Nephron progenitor cell (in vitro differentiated cells): ENCODE measurements at regions not wholly inside any gene's neighbourhood (a gene's known extent, or its start where the extent isn't known, plus 50 kb on each side); places are given as distances from the start of the nearest gene placed in this dataset.
A peak's percentile ranks its signal among the peaks of the same experiment; 100 is the strongest.
"Not testable (repeated sequence)": the region's sequence is repeated elsewhere in the genome, so short reads cannot be mapped to it uniquely, and the experiment has no call there.

Experiments
- DNase-seq: peaks from one replicate; pipeline ENCODE4 v3.0.0; 2021
- H3K27ac Mint-ChIP-seq: 2 replicates; pipeline ENCODE4 v1.8.0; 2021; ENCODE audit warnings: mild to moderate bottlenecking, moderate library complexity, mixed read lengths
- H3K27me3 Mint-ChIP-seq: 2 replicates; pipeline ENCODE4 v1.8.0; 2021; ENCODE audit warnings: mild to moderate bottlenecking, low read depth, mixed read lengths; ENCODE audit not compliant: poor library complexity
- H3K36me3 Mint-ChIP-seq: 2 replicates; pipeline ENCODE4 v1.8.0; 2021; ENCODE audit warnings: low read depth, mixed read lengths
- H3K4me1 Mint-ChIP-seq: 2 replicates; pipeline ENCODE4 v1.8.0; 2021; ENCODE audit warnings: mixed read lengths
- H3K4me3 Mint-ChIP-seq: 2 replicates; pipeline ENCODE4 v1.8.0; 2021; ENCODE audit warnings: mild to moderate bottlenecking, moderate library complexity, mixed read lengths
- H3K9me3 Mint-ChIP-seq: 2 replicates; pipeline ENCODE4 v1.8.0; 2021; ENCODE audit warnings: mild to moderate bottlenecking, moderate library complexity, mixed read lengths
- TF ChIP-seq, protein P1 (sequence below): fragments of 200-600 bp; sonication (generic); IDR thresholded peaks from 2 replicates; pipeline ENCODE4 v1.5.0; 2021; ENCODE audit warnings: antibody characterized with exemption

DNA sequence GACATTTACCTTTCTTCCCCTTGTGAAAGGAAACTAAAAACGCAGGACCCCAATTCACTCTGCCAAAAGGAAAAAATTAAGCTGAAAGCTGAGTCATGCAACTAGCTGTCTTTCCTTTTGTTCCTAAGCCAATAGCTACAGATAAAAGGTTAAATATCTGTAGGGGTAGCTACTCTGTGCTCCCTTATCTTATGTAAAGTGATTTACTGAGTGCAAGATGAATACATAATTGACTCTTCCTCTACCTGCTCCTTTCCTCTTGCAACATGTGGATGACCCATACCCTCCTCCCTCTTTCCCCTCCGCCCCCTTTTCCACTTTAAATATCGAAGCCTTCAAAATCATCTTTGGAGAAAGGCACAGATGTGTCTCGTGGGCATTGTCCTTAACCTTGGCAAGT, 68.0 kb upstream of the ZNF157 start:
- H3K27ac Mint-ChIP-seq = no peak overlapping the region
- H3K36me3 Mint-ChIP-seq = no peaks in the 10 kb centered on the region
- TF ChIP-seq, protein P1, sequence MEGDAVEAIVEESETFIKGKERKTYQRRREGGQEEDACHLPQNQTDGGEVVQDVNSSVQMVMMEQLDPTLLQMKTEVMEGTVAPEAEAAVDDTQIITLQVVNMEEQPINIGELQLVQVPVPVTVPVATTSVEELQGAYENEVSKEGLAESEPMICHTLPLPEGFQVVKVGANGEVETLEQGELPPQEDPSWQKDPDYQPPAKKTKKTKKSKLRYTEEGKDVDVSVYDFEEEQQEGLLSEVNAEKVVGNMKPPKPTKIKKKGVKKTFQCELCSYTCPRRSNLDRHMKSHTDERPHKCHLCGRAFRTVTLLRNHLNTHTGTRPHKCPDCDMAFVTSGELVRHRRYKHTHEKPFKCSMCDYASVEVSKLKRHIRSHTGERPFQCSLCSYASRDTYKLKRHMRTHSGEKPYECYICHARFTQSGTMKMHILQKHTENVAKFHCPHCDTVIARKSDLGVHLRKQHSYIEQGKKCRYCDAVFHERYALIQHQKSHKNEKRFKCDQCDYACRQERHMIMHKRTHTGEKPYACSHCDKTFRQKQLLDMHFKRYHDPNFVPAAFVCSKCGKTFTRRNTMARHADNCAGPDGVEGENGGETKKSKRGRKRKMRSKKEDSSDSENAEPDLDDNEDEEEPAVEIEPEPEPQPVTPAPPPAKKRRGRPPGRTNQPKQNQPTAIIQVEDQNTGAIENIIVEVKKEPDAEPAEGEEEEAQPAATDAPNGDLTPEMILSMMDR = no peak

DNA sequence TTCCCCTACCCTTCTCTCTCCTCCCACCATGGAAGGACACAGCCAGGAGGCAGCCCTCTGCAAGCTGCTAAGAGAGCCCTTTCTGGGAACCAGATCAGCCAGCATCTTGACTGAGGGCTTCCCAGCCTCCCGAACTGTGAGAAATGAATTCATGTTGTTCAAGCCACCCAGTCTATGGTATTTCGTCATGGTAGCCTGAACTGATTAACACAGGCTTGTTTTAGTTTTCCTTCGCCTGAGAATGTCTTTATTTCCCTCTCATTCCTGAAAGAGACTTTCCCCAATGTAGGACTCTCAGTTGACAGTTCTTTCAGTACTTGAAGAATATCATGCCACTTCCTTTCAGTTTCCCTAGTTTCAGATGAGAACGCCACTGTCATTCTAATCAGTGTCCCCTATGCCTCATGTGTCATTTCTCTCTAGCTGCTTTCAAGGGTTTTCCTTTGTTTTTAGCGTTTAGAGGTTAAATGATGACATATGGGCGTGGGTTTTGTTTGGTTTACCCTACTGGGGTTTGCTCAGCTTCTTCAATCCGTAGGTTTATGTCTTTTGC, 63.8 kb upstream of the ZNF157 start:
- not testable (repeated sequence) for H3K4me3 Mint-ChIP-seq, H3K36me3 Mint-ChIP-seq, DNase-seq, H3K4me1 Mint-ChIP-seq, H3K27me3 Mint-ChIP-seq
- peak overlapping the region; percentile 44 for H3K27ac Mint-ChIP-seq
- peaks cover 60% of the 10 kb centered on the region for H3K9me3 Mint-ChIP-seq

More for the DNA sequence above, 68.0 kb upstream of the ZNF157 start:
- no peaks in the 10 kb centered on the region for H3K4me1 Mint-ChIP-seq
- DNase-seq = no peak
- peaks cover 47% of the 10 kb centered on the region for H3K9me3 Mint-ChIP-seq
- H3K4me3 Mint-ChIP-seq = no peak overlapping the region
- H3K27me3 Mint-ChIP-seq = no peaks in the 10 kb centered on the region

GRCh38 chrX:47311932-47312774, 58.2 kb upstream of the ZNF157 start:
- peaks cover 21% of the 10 kb centered on the region for H3K4me1 Mint-ChIP-seq
- H3K9me3 Mint-ChIP-seq = peaks cover 58% of the 10 kb centered on the region
- DNase-seq = peak; percentile 22
- no peak overlapping the region for H3K27ac Mint-ChIP-seq
- TF ChIP-seq, protein P1 = peak; percentile 36
- H3K27me3 Mint-ChIP-seq = peaks cover 5% of the 10 kb centered on the region
- no peak overlapping the region for H3K4me3 Mint-ChIP-seq
- no peaks in the 10 kb centered on the region for H3K36me3 Mint-ChIP-seq

DNA sequence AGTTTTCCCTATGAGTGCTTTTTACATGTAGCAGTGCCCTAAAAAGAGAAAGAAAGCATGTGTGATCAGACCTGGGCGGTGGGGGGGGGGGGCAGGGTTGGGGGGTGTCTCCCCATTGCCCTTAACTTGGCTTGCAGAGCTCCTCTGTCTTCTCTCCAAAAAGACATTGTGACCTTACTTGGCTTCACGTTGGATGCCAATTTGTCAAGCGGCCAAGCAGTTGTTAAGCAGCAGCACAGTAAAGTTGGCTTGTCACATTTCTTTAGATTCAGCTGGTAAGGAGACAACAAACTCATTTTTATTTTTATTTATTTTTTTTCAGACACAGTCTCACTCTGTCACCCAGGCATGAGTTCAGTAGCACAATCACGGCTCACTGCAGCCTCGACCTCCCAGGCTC, 57.3 kb upstream of the ZNF157 start:
- H3K27ac Mint-ChIP-seq = no peak overlapping the region
- peaks cover 61% of the 10 kb centered on the region for H3K9me3 Mint-ChIP-seq
- H3K36me3 Mint-ChIP-seq = no peaks in the 10 kb centered on the region
- H3K4me3 Mint-ChIP-seq = no peak overlapping the region
- TF ChIP-seq, protein P1 = no peak
- no peak for DNase-seq
- peaks cover 5% of the 10 kb centered on the region for H3K27me3 Mint-ChIP-seq
- H3K4me1 Mint-ChIP-seq = peaks cover 21% of the 10 kb centered on the region

DNA sequence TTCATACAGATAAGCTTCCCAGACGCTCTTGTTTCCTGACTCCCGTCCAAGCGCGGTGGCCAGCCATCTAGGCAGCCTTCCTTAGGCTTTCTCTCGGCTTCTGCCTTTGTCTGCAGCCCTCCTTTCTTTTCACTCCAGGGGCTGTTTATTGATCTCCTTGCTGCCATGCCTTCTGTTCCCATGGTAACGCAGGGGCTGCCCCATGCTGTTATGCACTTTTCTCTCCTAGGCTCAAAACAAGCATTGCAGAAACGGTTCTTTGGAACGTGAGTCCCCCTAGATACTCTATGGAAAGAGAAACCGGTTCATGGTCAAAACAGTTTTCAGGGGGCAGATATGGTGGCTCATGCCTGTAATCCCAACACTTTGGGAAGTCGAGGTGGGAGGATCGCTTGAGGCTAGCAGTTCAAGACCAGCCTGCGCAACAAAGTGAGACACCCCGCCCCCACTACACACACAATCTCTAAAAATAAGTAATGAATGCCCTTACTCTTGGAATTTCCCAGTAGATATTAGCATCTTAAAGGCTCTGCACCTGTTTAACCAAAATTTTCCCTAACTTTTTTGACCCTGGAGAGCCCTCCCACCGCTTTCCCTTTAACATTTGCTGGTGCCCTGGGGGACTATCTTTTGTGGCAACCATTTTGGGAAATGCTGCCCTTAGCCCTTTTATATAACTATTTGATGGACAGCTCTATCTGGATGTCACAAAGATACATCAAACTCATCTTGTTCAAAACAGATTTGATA, 53.9 kb upstream of the ZNF157 start:
- TF ChIP-seq, protein P1 = no peak
- H3K4me3 Mint-ChIP-seq = peak overlapping the region; percentile 9
- H3K27me3 Mint-ChIP-seq = peaks cover 2% of the 10 kb centered on the region
- H3K9me3 Mint-ChIP-seq = peaks cover 56% of the 10 kb centered on the region
- H3K27ac Mint-ChIP-seq = peak overlapping the region; percentile 49
- DNase-seq = peak; percentile 23
- H3K36me3 Mint-ChIP-seq = no peaks in the 10 kb centered on the region
- peaks cover 23% of the 10 kb centered on the region for H3K4me1 Mint-ChIP-seq
